ENCODE measurements at regions not wholly inside any gene's neighbourhood (a gene's known extent, or its start where the extent isn't known, plus 50 kb on each side); places are given as distances from the start of the nearest gene placed in this dataset.

DNA sequence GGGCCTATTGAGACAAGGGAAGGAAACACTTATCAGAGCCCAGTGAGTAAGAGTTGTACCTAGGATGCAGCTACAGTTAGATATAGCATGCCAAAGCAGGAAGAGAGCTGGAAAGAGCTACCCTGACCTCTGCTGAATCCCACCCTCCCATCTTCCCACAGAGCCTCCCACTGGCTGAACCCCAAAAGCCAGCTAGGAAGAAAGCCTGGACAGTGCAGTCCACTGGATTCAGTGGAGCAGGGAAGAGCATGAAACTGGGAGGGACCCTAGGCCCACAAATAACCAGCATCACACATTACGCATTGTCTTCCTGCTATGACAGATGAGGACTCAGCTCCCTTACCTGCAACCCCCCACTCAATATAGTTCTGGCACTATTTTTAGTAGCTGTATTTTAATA, 81.5 kb upstream of the AKAP13 start:
- no peak for TF ChIP-seq CTCF (IDR thresholded peaks at IDR 0.05)
- Histone ChIP-seq H3K27me3 (no peaks in the 10 kb centered on the region), H3K4me3 (no peak overlapping the region), H3K9me3 (no peaks in the 10 kb centered on the region), H3K36me3 (no peaks in the 10 kb centered on the region), H3K4me1 (peaks cover 0 to 12% of the 10 kb centered on the region in 2 donors), H3K27ac (no peak overlapping the region)
- intact Hi-C loops (cut with DNase I), result loop anchor here in 1 of 2 donors (10.0 kb wide), 1 partner anchor 206 kb away; no protein-coding TSS in a partner anchor
- ATAC-seq, result no peak
- DNase-seq, result no peak

DNA sequence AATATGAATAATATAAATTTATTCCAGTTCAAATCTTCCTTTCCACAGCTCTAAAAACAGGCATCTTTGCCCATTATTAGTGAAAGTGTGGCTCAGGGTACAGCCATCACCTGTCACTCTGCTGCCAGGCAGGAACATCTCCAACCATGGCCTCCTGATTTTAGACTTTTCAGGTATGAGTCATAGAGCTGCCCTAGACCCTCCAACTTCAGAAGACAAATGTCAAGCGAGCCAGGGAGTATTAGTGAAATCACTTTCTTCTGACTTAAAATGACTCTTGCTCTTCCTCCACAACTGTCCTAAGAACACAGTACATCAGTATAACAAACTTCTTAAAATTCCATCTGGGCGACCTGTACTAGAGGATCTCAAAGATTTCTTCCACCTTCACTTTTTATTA, 78.1 kb upstream of the AKAP13 start:
- Histone ChIP-seq H3K27ac (no peak overlapping the region), H3K9me3 (no peaks in the 10 kb centered on the region), H3K4me3 (no peak overlapping the region), H3K27me3 (no peaks in the 10 kb centered on the region), H3K36me3 (no peaks in the 10 kb centered on the region), H3K4me1 (peaks cover 0 to 2% of the 10 kb centered on the region in 2 donors)
- TF ChIP-seq CTCF (IDR thresholded peaks at IDR 0.05), result no peak
- DNase-seq, result no peak
- ATAC-seq, result no peak
- intact Hi-C loops (cut with DNase I), result no loop called here

DNA sequence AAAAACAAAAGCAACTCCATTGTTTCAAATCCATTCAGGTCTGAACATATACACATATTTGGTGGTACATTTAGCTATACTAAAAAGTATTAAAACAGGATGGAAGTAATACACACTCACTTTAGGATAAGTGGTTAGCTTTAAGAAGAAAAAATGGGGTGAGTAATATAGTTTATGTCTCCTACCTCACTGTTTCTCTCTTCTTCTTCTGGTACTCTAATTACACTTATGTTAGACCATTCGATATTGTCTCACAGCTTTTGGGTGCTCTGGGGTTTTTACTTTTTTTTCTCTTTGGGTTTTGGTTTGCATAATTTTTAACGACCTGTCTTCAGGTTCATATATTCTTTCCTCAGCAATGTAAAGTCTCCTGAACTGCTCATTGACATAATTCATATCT, 75.4 kb upstream of the AKAP13 start:
- no peak overlapping the region for H3K4me3 ChIP-seq
- no peak for TF ChIP-seq CTCF (IDR thresholded peaks at IDR 0.05)
- H3K9me3 ChIP-seq, result no peaks in the 10 kb centered on the region
- H3K27me3 ChIP-seq, result no peaks in the 10 kb centered on the region
- no peak overlapping the region for H3K27ac ChIP-seq
- no peaks in the 10 kb centered on the region for H3K36me3 ChIP-seq
- no peak for DNase-seq
- ATAC-seq, result no peak
- no peaks in the 10 kb centered on the region for H3K4me1 ChIP-seq
- intact Hi-C loops (cut with DNase I), result no loop called here

- no peak overlapping the region for H3K4me3 ChIP-seq
- H3K36me3 ChIP-seq, result no peaks in the 10 kb centered on the region
- ATAC-seq (no peak), DNase-seq (no peak)
- H3K9me3 ChIP-seq, result no peaks in the 10 kb centered on the region
- no peak overlapping the region for H3K27ac ChIP-seq
- intact Hi-C loops (cut with DNase I), result no loop called here
- H3K4me1 ChIP-seq, result peaks cover 0 to under 1% of the 10 kb centered on the region in 2 donors
- no peaks in the 10 kb centered on the region for H3K27me3 ChIP-seq
- TF ChIP-seq CTCF (IDR thresholded peaks at IDR 0.05), result no peak
These were observed 73.3 kb upstream of the AKAP13 start for GRCh38 chr15:85306946-85307686.

DNA sequence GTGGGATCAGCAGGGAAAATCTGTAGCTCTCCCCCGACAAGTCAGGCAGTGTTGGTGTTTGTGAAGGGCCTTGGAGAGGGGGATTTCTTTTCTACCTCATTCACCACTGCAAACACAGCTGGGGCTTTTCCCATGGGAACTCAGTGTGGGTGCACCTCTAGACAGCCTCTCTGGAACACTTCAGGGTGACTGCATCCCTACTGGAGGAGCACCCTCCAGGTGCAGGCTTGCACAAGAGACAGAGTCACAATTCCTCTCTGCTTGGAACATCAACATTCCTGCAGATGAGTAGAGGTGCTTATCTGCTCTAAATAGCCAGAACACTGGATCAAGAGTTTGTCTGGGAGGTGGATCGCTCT, 72.7 kb upstream of the AKAP13 start:
- H3K36me3 ChIP-seq, result no peaks in the 10 kb centered on the region
- H3K4me3 ChIP-seq, result no peak overlapping the region
- DNase-seq (no peak), ATAC-seq (peak; percentile 66)
- H3K9me3 ChIP-seq, result no peaks in the 10 kb centered on the region
- H3K27ac ChIP-seq, result no peak overlapping the region
- H3K4me1 ChIP-seq, result peaks cover 0 to 5% of the 10 kb centered on the region in 2 donors
- no peak for TF ChIP-seq CTCF (IDR thresholded peaks at IDR 0.05)
- intact Hi-C loops (cut with DNase I), result no loop called here
- no peaks in the 10 kb centered on the region for H3K27me3 ChIP-seq

All from left lung (tissue), 4 donors.